IMR-90 (cell line): ENCODE measurements at regions not wholly inside any gene's neighbourhood (a gene's known extent, or its start where the extent isn't known, plus 50 kb on each side); places are given as distances from the start of the nearest gene placed in this dataset.

Experiments
- ATAC-seq: fragments of 200-7000 bp; cut with Tn5 transposase; 2 replicates; pipeline ENCODE4 v1.9.1; 2020; ENCODE audit warnings: low read depth, mild to moderate bottlenecking, moderate library complexity
- BruUV-seq: library from RNA; stranded (reverse); fragments of 400-500 nt; replicated peaks from 2 replicates; lab custom pipeline; 2021; lab: Mats Ljungman, UMichigan
- CTCF ChIA-PET: fragments of 300-600 bp; formaldehyde crosslinking; extraction: SDS; loops from one replicate; lab custom pipeline; 2021; ENCODE audit warnings: antibody characterized with exemption; lab: Yijun Ruan, JAX
- POLR2A ChIA-PET: fragments of 300-600 bp; sonication (Branson Sonifier 250); formaldehyde crosslinking; loops from one replicate; lab custom pipeline; 2022; ENCODE audit warnings: antibody characterized with exemption; ENCODE audit not compliant: unreplicated experiment; lab: Charles Lee
- DNase-seq: peaks from one replicate; pipeline ENCODE4 v3.0.0; 2013
- H2AFZ ChIP-seq: replicated peaks from 2 replicates; pipeline ENCODE3; 2013; ENCODE audit warnings: low read length, mild to moderate bottlenecking; ENCODE audit not compliant: poor library complexity
- H2AK5ac ChIP-seq: 2 replicates; pipeline ENCODE4 v1.6.1; 2013; ENCODE audit warnings: low read depth, low read length, inconsistent platforms
- H2AK9ac ChIP-seq: replicated peaks from 2 replicates; pipeline ENCODE3; 2013; ENCODE audit warnings: mild to moderate bottlenecking, low read depth, low read length, moderate library complexity; ENCODE audit not compliant: poor library complexity
- H2BK120ac ChIP-seq: 2 replicates; pipeline ENCODE4 v1.6.1; 2013; ENCODE audit warnings: low read depth, low read length, inconsistent platforms
- H2BK15ac ChIP-seq: 3 replicates; pipeline ENCODE4 v1.6.1; 2013; ENCODE audit warnings: low read depth, low read length, inconsistent platforms
- H2BK20ac ChIP-seq: 2 replicates; pipeline ENCODE4 v1.6.1; 2013; ENCODE audit warnings: low read depth, mild to moderate bottlenecking, inconsistent platforms, low read length, moderate library complexity
- H2BK5ac ChIP-seq: 2 replicates; pipeline ENCODE4 v1.6.1; 2013; ENCODE audit warnings: mild to moderate bottlenecking, low read depth, low read length, inconsistent platforms; ENCODE audit not compliant: poor library complexity, severe bottlenecking
- H3K14ac ChIP-seq: replicated peaks from 2 replicates; pipeline ENCODE4 v1.6.1; 2013; ENCODE audit warnings: low read depth, low read length, inconsistent platforms
- H3K18ac ChIP-seq: 2 replicates; pipeline ENCODE4 v1.6.1; 2013; ENCODE audit warnings: low read depth, low read length, control low read depth
- H3K23ac ChIP-seq: 2 replicates; pipeline ENCODE4 v1.6.1; 2013; ENCODE audit warnings: low read depth, low read length, inconsistent platforms
- H3K27ac ChIP-seq: 2 replicates; pipeline ENCODE4 v1.5.1; 2013; ENCODE audit warnings: mild to moderate bottlenecking, control low read depth, low read length; ENCODE audit not compliant: insufficient read depth
- H3K27me3 ChIP-seq: 2 replicates; pipeline ENCODE4 v1.6.1; 2013; ENCODE audit warnings: low read length; ENCODE audit not compliant: control insufficient read depth, insufficient read depth
- H3K36me3 ChIP-seq: 2 replicates; pipeline ENCODE4 v1.6.1; 2013; ENCODE audit warnings: low read length, mixed read lengths; ENCODE audit not compliant: control insufficient read depth, insufficient read depth
- H3K4ac ChIP-seq: 2 replicates; pipeline ENCODE4 v1.6.1; 2013; ENCODE audit warnings: low read depth, low read length, inconsistent platforms
- H3K4me1 ChIP-seq: 2 replicates; pipeline ENCODE4 v1.6.1; 2013; ENCODE audit warnings: low read length, mixed read lengths; ENCODE audit not compliant: control insufficient read depth, insufficient read depth
- H3K4me2 ChIP-seq: 2 replicates; pipeline ENCODE4 v1.6.1; 2013; ENCODE audit warnings: low read depth, mild to moderate bottlenecking, control low read depth, low read length, moderate library complexity
- H3K4me3 ChIP-seq: 2 replicates; pipeline ENCODE4 v1.5.1; 2013; ENCODE audit warnings: low read depth, mild to moderate bottlenecking, control low read depth, low read length, moderate library complexity; ENCODE audit not compliant: insufficient read depth
- H3K56ac ChIP-seq: 2 replicates; pipeline ENCODE4 v1.6.1; 2013; ENCODE audit warnings: low read length, inconsistent platforms; ENCODE audit not compliant: insufficient read depth; ENCODE audit errors: extremely low read depth
- H3K79me1 ChIP-seq, 2 experiments: 2 replicates each; pipeline ENCODE4 v1.6.1; 2013; ENCODE audit warnings: low read length in 2 of 2, inconsistent platforms in 1 of 2, low read depth in 1 of 2
- H3K9ac ChIP-seq: 2 replicates; pipeline ENCODE4 v1.6.1; 2013; ENCODE audit warnings: low read depth, low read length, control low read depth
- H3K9me1 ChIP-seq: 2 replicates; pipeline ENCODE4 v1.6.1; 2013; ENCODE audit warnings: low read length, inconsistent platforms; ENCODE audit not compliant: insufficient read depth
- H3K9me3 ChIP-seq: 2 replicates; pipeline ENCODE4 v1.6.1; 2013; ENCODE audit warnings: low read length; ENCODE audit not compliant: control insufficient read depth, insufficient read depth
- H4K20me1 ChIP-seq: 2 replicates; pipeline ENCODE4 v1.6.1; 2013; ENCODE audit warnings: low read length, inconsistent platforms; ENCODE audit not compliant: insufficient read depth
- H4K5ac ChIP-seq: 2 replicates; pipeline ENCODE4 v1.6.1; 2013; ENCODE audit warnings: mild to moderate bottlenecking, low read depth, low read length, control low read depth
- H4K8ac ChIP-seq, 2 experiments: 2 replicates each; pipeline ENCODE4 v1.6.1; 2013; ENCODE audit warnings: low read depth in 2 of 2, low read length in 2 of 2, control low read depth in 1 of 2, inconsistent platforms in 1 of 2
- H4K91ac ChIP-seq: 2 replicates; pipeline ENCODE4 v1.6.1; 2013; ENCODE audit warnings: low read depth, low read length, inconsistent platforms; ENCODE audit not compliant: insufficient read depth
- CEBPB ChIP-seq: IDR thresholded peaks from 2 replicates; pipeline ENCODE4 v1.6.1; 2012; ENCODE audit warnings: low read depth, low read length, improper control_type of control experiment
- CHD1 ChIP-seq: IDR thresholded peaks from 2 replicates; pipeline ENCODE4 v1.6.1; 2012; ENCODE audit warnings: low read depth, low read length, improper control_type of control experiment
- MAZ ChIP-seq: IDR thresholded peaks from 2 replicates; pipeline ENCODE4 v1.6.1; 2012; ENCODE audit warnings: low read depth, mild to moderate bottlenecking, low read length, improper control_type of control experiment, moderate library complexity, borderline replicate concordance
- POLR2A ChIP-seq: IDR thresholded peaks from 2 replicates; pipeline ENCODE4 v1.6.1; 2012; ENCODE audit warnings: mild to moderate bottlenecking, low read depth, low read length
- RAD21 ChIP-seq: IDR thresholded peaks from 2 replicates; pipeline ENCODE4 v1.6.1; 2012; ENCODE audit warnings: low read length, improper control_type of control experiment
- RCOR1 ChIP-seq: IDR thresholded peaks from 2 replicates; pipeline ENCODE4 v1.6.1; 2012; ENCODE audit warnings: mild to moderate bottlenecking, low read length, improper control_type of control experiment; ENCODE audit not compliant: insufficient replicate concordance
- WGBS, 2 experiments: methylation state at CpG; one replicate each; pipeline versions ENCODE4 v1.1.5 to v1.1.7; 2013; ENCODE audit warnings: missing lambda C conversion rate in 2 of 2; ENCODE audit not compliant: insufficient read length in 1 of 2; ENCODE audit errors: extremely low coverage in 2 of 2; 5-methylcytosine and 5-hydroxymethylcytosine counted together
- dilution Hi-C: fragments of 300-500 bp; cut with HindIII; formaldehyde crosslinking; loops from one replicate; pipeline ENCODE4 v1.14.3; 2018; ENCODE audit warnings: low sequenced_read_pairs; ENCODE audit not compliant: unreplicated experiment
- in situ Hi-C: fragments of 300-500 bp; cut with MboI; formaldehyde crosslinking; loops from 3 replicates; pipeline ENCODE4 v1.14.3; 2019; ENCODE audit warnings: low sequenced_read_pairs, inconsistent platforms, mixed read lengths
- intact Hi-C: fragments of 100-400 bp; cut with micrococcal nuclease; formaldehyde crosslinking; loops from 2 replicates; pipeline ENCODE4 v1.10.0; 2022

DNA sequence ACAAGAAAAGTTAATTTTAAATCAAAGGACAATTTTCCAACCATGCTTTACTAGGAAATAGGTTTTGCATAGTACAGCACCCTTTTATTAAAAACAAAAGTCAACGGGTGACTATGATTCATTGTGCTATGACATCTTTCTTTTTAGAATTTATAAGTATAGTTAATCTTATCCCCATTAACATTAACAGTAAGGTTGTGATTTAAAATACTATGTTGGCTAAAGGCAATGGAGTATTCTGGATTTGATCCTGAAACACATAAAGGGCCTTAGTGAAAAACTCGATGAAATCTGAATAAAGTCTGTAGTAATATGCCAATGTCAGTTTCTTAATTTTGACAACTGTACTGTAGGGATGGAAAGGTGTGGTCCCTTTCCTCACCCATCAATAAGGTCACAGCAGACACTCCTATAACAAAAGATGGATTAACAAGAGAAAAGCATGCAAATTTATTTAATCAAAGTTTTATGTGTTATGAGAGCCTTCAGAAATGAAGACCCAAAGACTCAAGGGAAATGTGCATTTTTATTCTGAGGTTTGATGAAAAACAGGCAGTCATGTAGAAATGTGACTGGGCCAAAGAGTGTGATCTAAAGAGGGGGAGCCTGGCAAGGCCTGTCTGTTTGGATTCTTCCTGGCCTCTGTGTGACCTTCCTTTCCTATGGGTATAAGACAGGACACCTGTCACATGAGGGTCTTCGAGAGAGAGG is 731.4 kb downstream of the TSN start:
- in situ Hi-C loops: no loop called here
- dilution Hi-C loops: no loop called here
- CTCF ChIA-PET: no interaction called here
- Histone ChIP-seq H3K4ac (no peak overlapping the region), H3K9me1 (no peaks in the 10 kb centered on the region), H3K23ac (no peak overlapping the region), H3K4me2 (no peak overlapping the region), H4K20me1 (no peaks in the 10 kb centered on the region), H3K79me1 (no peaks in the 10 kb centered on the region), H3K18ac (no peak overlapping the region), H3K4me1 (no peaks in the 10 kb centered on the region), H3K4me3 (no peak overlapping the region), H4K8ac (no peak overlapping the region), H3K9me3 (0 out of 2 replicates have a peak, but pooled peaks cover 4% of the 10 kb centered on the region), H3K56ac (no peak overlapping the region), H3K27me3 (no peaks in the 10 kb centered on the region), H4K5ac (no peak overlapping the region), H3K9ac (no peak overlapping the region), H4K91ac (no peak overlapping the region), H2BK15ac (no peak overlapping the region), H2BK120ac (no peak overlapping the region), H3K27ac (no peak overlapping the region), H2AFZ (no peak overlapping the region), H2BK5ac (no peak overlapping the region), H2AK5ac (no peak overlapping the region), H3K36me3 (no peaks in the 10 kb centered on the region), H2BK20ac (no peak overlapping the region), H2AK9ac (no peak overlapping the region), H3K14ac (no peak overlapping the region)
- no peak for DNase-seq
- intact Hi-C loops: no loop called here
- TF ChIP-seq RAD21 (no peak), CHD1 (no peak), RCOR1 (no peak), CEBPB (no peak), MAZ (no peak), POLR2A (no peak)
- POLR2A ChIA-PET: no interaction called here
- no peak for ATAC-seq
- WGBS, 2 experiments: no CpG with 5 or more reads among the region's 3 CpGs
- BruUV-seq: no TSS peak
